ENCODE measurements at regions not wholly inside any gene's neighbourhood (a gene's known extent, or its start where the extent isn't known, plus 50 kb on each side); places are given as distances from the start of the nearest gene placed in this dataset.

DNA sequence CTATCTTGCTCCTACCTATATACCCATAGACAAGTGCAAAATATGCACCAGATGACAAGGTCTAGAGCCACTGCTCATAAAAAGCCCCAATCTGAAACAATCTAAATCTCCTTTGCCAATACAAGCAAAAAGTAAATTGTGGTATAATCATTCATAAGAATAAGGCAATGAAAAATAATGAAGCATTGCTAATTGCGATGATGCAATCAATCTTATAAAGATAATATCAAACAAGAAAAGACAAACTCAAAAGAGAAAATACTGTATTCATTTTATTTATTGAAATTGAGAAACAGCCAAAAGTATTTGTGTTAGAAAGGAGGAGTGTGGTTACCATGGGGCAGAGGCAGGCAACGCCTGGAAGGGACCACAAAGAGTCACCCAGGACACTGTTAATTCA, 175.9 kb upstream of the GYPC start:
- no peak overlapping the region for H3K4me3 ChIP-seq
- H3K36me3 ChIP-seq, result no peaks in the 10 kb centered on the region
- intact Hi-C loops (cut with DNase I), result no loop called here
- H3K4me1 ChIP-seq, result no peaks in the 10 kb centered on the region
- DNase-seq (no peak), ATAC-seq (no peak)
- TF ChIP-seq, protein P1, sequence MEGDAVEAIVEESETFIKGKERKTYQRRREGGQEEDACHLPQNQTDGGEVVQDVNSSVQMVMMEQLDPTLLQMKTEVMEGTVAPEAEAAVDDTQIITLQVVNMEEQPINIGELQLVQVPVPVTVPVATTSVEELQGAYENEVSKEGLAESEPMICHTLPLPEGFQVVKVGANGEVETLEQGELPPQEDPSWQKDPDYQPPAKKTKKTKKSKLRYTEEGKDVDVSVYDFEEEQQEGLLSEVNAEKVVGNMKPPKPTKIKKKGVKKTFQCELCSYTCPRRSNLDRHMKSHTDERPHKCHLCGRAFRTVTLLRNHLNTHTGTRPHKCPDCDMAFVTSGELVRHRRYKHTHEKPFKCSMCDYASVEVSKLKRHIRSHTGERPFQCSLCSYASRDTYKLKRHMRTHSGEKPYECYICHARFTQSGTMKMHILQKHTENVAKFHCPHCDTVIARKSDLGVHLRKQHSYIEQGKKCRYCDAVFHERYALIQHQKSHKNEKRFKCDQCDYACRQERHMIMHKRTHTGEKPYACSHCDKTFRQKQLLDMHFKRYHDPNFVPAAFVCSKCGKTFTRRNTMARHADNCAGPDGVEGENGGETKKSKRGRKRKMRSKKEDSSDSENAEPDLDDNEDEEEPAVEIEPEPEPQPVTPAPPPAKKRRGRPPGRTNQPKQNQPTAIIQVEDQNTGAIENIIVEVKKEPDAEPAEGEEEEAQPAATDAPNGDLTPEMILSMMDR (IDR thresholded peaks at IDR 0.05), result no peak
- no peak overlapping the region for H3K27ac ChIP-seq
- no peaks in the 10 kb centered on the region for H3K9me3 ChIP-seq
- no peaks in the 10 kb centered on the region for H3K27me3 ChIP-seq

DNA sequence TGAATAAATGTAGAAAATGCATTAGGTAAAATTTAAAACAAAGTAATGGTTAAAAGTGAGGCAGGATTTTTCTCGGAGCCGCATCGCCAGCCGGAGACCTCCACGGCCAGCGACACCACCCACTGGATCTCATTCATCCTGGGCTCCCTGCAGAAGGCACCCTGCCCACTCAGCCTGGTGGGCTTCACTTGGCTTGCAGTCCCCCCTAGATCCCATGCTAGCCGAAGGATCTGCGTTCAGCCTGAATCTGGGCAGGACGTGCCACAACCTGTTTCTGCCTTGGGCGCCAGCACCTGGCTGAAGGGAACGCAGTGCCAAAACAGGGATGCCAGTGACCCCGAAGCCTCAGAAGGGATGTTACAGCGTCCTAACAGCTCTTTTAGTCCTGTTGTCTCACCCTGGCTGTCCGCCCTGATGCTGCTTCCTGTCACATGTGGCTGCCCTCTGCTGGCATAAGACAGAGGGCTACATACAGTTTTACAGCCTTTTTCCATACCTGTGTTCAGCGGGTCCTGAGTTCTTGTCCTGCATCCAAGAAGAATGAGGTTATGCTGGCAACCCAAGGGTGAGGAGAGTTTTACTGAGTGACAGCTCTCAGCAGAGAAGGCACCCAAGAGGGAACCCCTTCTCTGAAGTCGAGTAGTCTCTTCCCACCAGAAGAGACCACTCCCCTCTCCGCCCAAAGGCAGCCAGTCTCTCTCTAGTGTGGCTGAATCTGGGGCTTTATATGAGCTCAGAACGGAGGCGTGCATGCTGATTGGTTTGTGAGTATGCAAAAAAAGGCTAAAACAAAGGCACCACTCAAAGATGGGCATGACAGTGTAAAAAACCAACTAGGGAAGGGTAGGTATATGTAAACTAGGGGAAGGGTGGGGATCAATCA, 173.1 kb upstream of the GYPC start:
- ATAC-seq, result no peak
- Histone ChIP-seq H3K36me3 (no peaks in the 10 kb centered on the region), H3K27me3 (no peaks in the 10 kb centered on the region), H3K9me3 (no peaks in the 10 kb centered on the region), H3K4me1 (no peaks in the 10 kb centered on the region), H3K4me3 (no peak overlapping the region), H3K27ac (no peak overlapping the region)
- TF ChIP-seq, protein P1 (IDR thresholded peaks at IDR 0.05), result no peak
- intact Hi-C loops (cut with DNase I), result no loop called here
- no peak for DNase-seq

DNA sequence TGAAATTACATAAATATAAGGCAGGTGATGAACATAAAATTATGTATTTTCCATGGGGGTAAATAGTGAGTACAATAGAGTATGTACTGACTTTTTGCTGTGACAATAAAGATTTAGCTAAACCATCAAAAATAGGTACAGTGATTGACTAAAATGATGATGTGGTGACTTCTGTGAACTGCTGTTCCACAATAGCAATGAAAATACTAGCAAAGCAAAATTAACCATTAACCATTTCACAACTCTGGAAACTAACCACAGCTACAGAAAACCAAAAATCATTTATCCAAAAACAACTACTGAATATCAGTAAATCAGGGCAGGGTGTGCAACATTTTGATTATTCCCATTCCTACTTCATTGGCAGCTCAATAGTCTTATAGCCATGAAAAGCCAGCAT, 161.4 kb upstream of the GYPC start:
- H3K4me3 ChIP-seq, result no peak overlapping the region
- peaks cover 10% of the 10 kb centered on the region for H3K9me3 ChIP-seq
- ATAC-seq (no peak), DNase-seq (no peak)
- H3K4me1 ChIP-seq, result no peaks in the 10 kb centered on the region
- no peaks in the 10 kb centered on the region for H3K36me3 ChIP-seq
- TF ChIP-seq, protein P1 (IDR thresholded peaks at IDR 0.05), result no peak
- H3K27ac ChIP-seq, result no peak overlapping the region
- no peaks in the 10 kb centered on the region for H3K27me3 ChIP-seq
- intact Hi-C loops (cut with DNase I), result no loop called here

DNA sequence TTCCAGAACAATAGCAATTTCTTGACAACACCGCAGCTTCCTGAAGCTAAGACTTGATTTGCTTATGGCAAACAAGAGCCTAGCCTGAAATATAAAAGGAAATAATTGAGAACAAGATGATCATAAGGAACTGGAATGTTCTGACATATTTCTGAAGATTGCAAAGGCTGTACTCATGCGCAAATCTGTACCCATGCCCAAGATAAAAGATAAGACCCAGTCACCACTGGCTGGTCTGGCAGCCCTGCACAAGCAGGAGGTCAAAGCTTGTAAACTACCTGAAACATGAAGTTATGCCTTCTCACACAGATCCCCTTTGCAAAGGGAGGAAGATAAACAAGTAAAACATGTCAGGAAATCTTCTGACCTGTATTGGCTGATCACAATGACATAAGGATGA, 160.8 kb upstream of the GYPC start:
- Histone ChIP-seq H3K36me3 (no peaks in the 10 kb centered on the region), H3K4me1 (no peaks in the 10 kb centered on the region), H3K27ac (no peak overlapping the region), H3K27me3 (no peaks in the 10 kb centered on the region), H3K4me3 (no peak overlapping the region), H3K9me3 (peaks cover 10% of the 10 kb centered on the region)
- intact Hi-C loops (cut with DNase I), result no loop called here
- TF ChIP-seq, protein P1 (IDR thresholded peaks at IDR 0.05), result no peak
- DNase-seq (no peak), ATAC-seq (no peak)

DNA sequence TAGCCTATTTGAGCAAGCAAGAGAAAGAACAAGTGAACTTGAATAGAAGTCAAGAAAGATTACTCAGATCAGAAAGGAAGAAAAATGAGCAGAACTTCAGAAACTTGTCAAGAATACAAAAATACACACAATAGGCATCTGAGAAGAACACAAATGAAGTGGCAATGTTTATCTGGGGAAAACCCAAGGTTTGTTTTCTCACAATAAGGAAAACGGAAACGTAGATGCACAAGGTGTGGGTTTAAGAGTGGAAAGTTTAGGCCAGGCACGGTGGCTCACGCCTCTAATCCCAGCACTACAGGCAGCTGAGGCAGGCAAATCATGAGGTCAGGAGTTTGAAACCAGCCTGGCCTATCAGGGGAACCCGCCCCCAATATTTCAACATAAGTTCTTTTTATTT, 159.5 kb upstream of the GYPC start:
- no peaks in the 10 kb centered on the region for H3K4me1 ChIP-seq
- no peak overlapping the region for H3K27ac ChIP-seq
- H3K27me3 ChIP-seq, result no peaks in the 10 kb centered on the region
- H3K4me3 ChIP-seq, result no peak overlapping the region
- intact Hi-C loops (cut with DNase I), result no loop called here
- DNase-seq, result no peak
- no peak for ATAC-seq
- TF ChIP-seq, protein P1 (IDR thresholded peaks at IDR 0.05), result no peak
- peaks cover 10% of the 10 kb centered on the region for H3K9me3 ChIP-seq
- no peaks in the 10 kb centered on the region for H3K36me3 ChIP-seq

Data from upper lobe of right lung (tissue), 1 donor.